NCI-H748 treated with DMSO at 0.1 percent for 48 hours (cell line): ENCODE measurements at regions not wholly inside any gene's neighbourhood (a gene's known extent, or its start where the extent isn't known, plus 50 kb on each side); places are given as distances from the start of the nearest gene placed in this dataset.

Experiments
- DNase-seq: peaks from one replicate; lab custom pipeline; 2025; lab: John Stamatoyannopoulos, UW

DNA sequence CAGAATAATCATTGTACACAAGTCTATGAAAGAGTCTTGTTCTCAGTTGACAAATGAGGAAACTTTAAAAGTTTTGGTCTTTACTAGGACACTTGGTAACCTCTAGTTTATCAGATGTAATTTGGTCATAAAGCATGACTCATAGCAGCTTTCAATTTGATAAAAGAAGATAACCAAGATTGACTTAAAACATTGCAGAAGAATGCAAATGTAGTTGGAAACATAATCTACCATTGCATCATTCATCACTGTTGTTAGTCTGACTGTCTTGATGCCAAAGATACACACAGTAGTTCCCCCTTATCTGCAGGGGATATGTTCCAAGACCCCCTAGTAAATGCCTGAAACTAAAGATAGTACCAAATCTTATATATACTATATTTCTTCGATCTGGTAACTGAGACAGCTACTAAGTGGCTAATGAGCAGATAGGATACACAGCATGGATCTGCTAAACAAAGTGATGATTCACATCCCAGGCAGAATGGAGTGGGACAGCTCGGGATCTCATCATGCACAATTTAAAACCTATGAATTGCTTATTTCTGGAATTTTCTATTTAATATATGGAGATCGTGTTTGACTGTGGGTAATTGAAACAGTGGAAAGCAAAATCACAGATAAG is 131.4 kb upstream of the CCDC68 start:
- DNase-seq: no peak

DNA sequence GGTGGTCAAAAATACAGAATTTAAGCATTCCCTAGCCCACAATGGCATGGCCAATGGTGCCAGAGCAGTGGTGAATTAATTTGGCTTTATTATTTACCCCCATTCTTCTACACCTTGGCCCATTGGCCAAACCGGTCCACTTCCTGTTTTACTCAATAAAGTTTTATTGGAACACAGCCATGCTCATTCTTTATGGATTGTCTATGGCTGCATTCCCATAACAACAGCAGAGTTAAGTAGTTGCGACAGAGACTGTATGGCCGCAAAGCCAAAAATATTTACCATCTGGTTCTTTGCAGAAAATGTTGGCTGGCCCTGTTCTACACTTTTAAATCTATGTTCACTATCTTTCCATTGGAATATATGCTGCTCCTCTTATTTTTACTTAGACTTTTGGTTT is 130.3 kb upstream of the CCDC68 start:
- DNase-seq: no peak

DNA sequence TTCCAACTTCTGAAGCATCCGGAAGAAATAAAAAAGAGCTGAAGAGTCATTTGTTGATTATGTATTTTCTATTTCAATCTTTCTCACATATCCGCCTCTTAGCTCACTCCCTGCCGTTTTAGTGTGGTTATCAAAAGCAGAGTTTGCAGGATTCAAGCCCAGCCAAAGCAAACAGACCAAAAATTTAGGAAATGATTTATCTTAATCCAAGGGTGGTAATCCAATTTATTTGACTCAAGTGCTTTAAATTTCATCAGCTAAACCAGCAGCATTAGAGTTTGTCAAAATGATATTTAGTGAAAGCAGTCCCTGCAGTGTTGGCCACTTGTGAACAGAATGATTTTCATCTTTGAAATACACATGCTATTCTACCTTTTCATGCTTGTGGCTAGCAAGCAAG is 129.3 kb upstream of the CCDC68 start:
- no peak for DNase-seq

DNA sequence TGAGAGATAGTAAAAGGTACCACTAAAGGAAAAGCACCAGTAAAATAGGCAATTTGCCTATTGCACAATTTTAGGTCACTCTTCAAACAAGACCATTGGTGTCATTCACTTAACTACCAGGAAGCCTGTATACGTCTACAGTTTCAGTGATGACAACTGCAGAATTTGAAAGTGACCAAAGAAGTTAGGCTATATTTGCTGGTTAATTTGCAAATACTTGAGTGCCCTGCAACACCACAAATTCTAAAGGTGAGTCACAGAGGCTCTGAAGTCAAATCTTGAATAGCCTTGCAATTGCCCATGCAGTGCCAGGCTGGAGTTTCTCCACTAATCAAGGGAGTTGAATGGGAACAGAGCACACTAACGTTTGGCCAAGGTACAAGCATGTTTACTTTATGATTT is 128.7 kb upstream of the CCDC68 start:
- DNase-seq: no peak

DNA sequence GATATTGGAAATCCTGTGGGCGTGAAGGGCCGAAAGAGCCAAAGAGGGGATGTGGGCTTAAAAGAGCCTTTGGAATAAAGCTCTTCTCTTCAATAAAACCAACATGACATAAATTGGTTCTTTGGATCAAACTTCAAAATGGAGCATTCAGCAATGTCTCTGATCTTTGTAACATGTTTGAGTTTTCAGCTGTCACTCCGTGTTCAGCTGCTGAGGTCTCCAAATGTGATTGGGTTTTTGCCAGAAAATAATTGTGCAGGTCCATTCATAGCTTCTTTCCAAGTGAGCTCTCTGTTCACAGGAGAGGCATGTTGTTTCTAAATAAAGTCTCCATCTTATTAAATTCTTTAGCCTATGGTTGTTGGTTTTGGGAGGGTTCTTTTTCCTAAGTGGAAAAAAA is 127.6 kb upstream of the CCDC68 start:
- no peak for DNase-seq

DNA sequence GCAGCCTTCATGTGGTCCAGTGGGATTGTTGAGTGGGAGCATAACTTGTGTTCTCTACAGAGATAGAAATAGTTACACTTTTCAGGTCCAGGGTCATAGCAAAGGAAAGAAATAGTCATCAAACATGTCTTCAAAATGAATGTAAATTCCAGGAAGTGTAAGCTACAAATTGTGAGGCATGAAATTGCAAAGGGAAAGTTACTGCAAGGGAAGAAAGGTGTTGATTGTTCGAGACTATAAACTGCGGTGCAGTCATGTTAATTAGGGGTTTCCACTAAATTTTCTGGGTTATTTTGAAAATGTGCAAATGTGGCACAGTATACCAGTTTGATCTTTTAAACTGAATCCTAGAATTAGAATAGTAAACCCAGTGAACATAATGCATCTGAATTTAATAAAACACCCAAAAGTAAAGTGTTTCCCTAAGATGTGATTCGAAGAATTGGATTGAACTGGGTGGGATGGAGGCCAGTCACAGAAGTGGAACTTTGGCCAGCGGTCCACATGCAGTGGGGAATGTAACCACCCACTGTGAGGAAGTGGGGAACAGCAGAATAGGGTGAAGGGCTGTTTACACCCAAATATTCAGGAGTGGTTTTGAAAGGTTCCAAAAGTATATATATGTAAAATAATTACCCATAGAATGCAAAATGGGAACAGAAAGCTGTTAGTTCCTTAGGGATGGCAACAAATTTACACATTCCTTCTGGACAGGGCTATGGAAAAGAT is 126.5 kb upstream of the CCDC68 start:
- no peak for DNase-seq

DNA sequence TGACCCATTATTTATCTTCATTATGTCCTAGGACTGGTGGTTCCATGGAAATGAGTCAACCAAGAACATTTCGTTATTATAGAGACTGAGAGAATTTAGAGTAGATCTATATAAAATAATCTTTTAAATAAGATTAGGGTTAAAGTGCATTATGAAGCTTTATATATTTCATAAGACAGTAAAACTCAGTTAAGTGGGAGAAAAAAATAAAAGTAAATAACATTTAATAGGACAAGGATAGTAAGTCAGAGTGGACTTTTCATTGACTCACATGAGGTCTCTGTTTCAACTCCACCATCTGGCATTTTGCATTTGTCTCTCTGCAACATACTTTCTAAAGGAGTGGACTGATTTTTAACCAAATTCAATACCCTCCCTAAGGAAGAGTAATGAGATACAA is 125.3 kb upstream of the CCDC68 start:
- DNase-seq: no peak

- DNase-seq: no peak
Observed at GRCh38 chr18:55083461-55083860, 124.2 kb upstream of the CCDC68 start.

GRCh38 chr18:55079481-55080355 is 120.5 kb upstream of the CCDC68 start:
- no peak for DNase-seq

DNA sequence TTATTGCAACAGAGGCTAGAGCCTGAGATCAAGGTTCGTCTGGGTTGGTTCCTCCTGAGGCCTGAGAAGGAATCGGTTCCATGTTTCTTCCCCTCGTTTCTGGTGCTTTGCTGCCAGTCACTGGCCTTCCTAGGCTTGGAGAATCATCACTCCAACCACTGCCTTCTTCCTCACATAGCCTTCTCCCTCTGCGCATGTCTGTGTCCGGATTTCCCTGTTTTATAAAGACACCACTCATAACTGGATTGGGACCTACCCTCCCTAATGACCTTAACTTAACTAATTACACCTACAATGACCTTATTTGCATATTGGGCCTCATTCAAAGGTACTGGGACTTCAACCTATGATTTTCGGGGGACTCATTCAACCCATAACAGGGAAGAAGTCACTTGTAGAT is 119.8 kb upstream of the CCDC68 start:
- no peak for DNase-seq

GRCh38 chr18:55078303-55078932 is 119.2 kb upstream of the CCDC68 start:
- no peak for DNase-seq

DNA sequence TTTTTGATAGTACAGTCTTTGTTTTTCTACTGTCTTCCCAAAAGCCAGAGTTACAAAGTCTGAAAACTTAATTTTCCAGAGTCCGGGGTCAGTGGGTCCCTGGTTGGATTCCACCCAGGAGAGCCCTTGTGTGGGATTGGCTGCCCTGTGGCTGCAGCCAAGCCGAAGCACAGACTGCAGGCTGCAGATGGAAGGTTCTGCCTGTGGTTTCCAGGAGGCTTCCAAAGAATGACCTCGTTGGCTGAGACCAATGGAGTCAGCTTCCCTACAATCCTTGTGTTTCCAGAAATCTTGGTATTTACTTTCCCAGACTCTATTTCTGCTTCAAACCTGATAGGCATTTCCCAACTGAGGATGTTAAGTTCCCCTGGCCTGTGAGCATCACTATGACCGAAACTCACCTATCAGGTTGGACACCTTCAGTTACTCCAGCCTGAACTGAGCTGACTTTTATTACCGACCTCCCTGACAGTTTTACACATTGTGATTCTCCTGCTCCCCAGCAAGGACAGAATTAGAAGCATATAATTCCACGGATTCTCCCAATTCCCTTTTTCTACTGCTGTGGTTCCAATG is 117.5 kb upstream of the CCDC68 start:
- no peak for DNase-seq

GRCh38 chr18:55073834-55074233 is 114.6 kb upstream of the CCDC68 start:
- DNase-seq: no peak

DNA sequence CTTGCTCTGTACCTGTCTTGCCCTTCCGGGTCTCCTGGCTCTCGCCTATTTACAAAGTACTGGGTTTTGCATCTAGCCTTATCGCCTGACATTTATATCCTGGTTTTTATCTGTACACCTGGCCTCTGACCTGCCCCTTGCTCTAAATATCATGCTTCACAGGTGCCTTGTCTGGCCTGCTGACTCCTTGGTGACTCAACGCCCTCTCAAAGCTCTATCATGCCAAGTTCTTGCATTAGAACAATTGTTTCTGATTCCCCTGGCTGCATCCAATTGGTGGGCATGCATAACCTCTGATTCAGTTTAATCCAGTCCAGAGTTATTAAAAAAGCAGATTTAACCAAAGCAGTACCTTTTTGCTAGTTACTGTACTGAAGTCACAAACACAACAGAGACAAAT is 113.9 kb upstream of the CCDC68 start:
- no peak for DNase-seq

DNA sequence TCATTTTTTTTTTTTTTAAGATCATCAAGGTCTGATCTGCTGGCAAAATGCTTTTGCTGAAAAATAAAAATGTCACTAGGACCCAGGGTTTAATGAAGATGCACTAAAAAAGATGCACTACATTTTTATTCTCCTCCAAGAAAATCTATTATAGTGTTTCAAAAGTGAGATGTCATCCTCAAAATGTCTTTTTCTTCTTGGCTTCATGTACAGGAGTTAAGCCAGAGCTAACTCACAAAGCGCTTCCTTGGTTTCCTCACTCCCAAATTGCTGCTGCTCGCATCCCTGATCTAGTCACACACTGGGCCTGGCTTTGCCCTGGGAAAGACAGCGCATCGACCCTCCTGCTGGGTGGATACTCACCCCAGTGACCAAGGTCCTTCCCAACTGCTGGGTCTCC is 113.4 kb upstream of the CCDC68 start:
- DNase-seq: no peak

DNA sequence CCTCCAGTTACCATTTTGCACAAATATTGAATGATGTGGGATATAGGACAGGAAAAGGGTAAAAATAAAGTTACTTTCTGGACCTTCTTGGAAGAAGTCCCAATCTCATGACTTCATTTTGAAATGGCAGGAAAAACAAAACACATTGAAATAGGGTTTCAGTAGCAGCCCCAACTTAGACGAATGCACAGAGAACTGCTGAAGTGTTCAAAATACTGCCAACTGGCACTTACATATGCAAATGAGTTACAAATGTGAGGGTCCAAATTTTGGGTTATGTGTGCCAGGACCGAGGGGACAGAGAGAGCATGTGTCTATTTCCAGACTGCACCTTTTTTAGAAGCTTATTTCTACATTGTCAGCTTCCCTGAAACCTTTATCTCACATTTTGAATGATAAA is 112.9 kb upstream of the CCDC68 start:
- no peak for DNase-seq

DNA sequence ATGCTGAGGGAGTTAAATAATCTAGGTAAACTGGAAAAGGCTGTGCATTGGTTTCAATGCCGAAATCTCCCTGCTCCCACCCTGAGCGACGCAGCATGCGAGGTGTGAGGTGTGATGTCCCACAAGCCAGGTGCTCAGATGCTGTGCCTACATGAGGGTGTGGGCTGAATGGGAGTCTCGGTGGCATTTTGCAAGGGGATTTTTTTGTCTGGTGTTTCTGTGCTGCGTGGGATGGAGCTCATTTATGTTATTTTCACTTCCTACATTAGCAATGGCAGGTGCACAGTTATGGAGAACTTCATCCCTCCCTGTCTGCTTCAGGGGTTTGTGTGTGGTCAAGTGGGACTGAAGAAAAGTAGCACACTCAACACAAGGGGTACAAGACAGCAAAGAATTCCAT is 110.2 kb upstream of the CCDC68 start:
- DNase-seq: no peak

- DNase-seq: no peak
Observed at GRCh38 chr18:55064760-55065159, 105.5 kb upstream of the CCDC68 start.

DNA sequence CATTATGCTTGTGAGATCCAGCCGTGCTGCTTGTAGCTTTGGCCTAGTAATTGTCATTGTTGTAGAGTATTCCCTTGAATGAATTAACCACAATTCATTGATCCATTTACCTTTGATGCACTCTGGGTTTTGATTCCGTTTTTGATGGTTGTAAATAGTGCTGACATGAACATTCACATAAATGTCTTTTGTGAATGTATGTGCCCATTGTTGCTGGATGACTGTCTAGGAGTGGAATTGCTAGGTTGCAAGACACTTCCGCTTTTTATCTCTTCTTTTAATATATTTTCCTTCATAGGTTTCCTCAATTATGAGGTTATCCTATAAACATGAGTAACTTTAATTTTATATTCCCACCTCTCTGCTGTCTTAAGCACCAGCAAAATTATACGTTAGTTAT is 104.8 kb upstream of the CCDC68 start:
- no peak for DNase-seq

DNA sequence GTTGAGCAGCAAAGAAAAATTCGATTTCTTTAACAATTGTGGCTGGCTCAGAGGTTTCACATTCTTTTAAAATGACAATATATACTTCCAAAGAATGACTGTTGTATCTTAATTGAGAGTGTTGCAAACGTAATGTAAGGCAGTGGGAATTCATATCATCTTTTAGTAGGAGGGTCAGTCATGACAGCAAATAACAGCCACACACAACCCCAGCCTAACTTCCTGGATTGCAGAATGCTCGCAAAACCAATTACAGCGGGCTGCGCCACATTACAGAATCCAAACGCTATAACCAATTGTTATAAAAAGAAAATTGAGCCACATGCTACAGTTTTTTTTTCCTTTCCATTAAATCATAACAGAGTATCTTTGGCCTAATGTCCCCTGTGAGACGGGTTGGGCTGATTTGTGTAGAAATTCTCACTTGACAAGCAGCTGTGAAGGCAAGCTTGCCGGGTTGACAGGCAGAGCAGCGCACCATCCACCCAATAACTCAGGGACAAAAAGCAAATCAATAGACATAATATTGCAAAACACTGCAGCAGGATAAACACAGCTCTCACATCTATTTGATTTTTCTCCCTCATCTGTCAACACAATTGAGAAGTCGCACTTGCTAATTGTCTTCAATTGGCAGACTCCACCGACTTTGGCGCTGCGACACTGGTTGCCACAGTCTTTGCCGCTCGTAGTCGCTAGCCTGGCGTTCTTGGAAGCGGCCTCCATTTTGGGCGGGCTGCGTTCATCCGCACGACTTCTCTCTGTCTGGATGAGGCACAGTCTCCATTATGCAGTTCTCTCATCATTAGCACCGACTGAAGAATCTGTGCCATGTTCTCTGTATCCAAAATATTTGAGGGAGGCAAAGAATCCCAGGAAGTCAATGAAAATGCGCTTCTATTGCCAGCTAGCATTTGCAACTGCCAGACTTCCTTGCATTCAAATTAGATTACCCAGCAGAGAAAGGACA is 95.0 kb upstream of the CCDC68 start:
- DNase-seq: peak; percentile 41

GRCh38 chr18:55048892-55049291 is 89.6 kb upstream of the CCDC68 start:
- no peak for DNase-seq
